ENCODE measurements at regions not wholly inside any gene's neighbourhood (a gene's known extent, or its start where the extent isn't known, plus 50 kb on each side); places are given as distances from the start of the nearest gene placed in this dataset.

- Histone ChIP-seq H3K27me3 (no peaks in the 10 kb centered on the region), H3K27ac (no peak overlapping the region), H3K36me3 (no peaks in the 10 kb centered on the region), H3K9me3 (no peaks in the 10 kb centered on the region), H3K4me1 (peaks cover 0 to under 1% (median 0%) of the 10 kb centered on the region in 3 donors), H3K4me3 (no peak overlapping the region)
- intact Hi-C loops (cut with DNase I): no loop called here
- 81 to 88% methylated on average over 4 of the region's 4 CpGs for WGBS, 2 donors
- ATAC-seq (no peak), DNase-seq (no peak), FAIRE-seq (no peak)
- TF ChIP-seq CTCF (IDR thresholded peaks at IDR 0.05): no peak
Observed at GRCh38 chr21:35643176-35643575, 417.1 kb downstream of the SETD4 start.

GRCh38 chr21:35641271-35642016, 418.9 kb downstream of the SETD4 start:
- no peak for TF ChIP-seq CTCF (IDR thresholded peaks at IDR 0.05)
- intact Hi-C loops (cut with DNase I): no loop called here
- FAIRE-seq (no peak), ATAC-seq (no peak), DNase-seq (no peak)
- no peak overlapping the region for H3K4me3 ChIP-seq
- no peaks in the 10 kb centered on the region for H3K36me3 ChIP-seq
- no peaks in the 10 kb centered on the region for H3K27me3 ChIP-seq
- no peaks in the 10 kb centered on the region for H3K4me1 ChIP-seq
- 85 to 92% methylated on average over 4 of the region's 4 CpGs for WGBS, 2 donors
- H3K27ac ChIP-seq: no peak overlapping the region
- no peaks in the 10 kb centered on the region for H3K9me3 ChIP-seq

DNA sequence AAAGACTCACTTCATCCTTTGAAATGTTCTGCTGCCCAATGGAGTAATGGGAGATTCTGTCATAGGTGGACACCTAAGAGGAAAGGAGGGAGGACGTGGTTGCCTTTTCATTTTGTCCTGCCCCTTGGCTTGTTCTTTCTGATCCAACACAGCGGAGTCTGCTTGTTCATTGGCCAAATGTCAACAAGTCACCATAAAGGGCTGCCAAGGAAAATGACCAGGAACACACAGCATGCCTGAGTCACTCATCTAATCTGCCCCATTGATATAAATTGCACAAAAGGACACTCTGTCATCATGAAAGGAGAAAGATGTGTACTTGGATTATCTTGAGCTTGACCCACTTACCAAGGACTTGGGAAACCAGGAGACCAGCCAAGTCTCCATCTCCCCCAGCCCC, 422.9 kb downstream of the SETD4 start:
- FAIRE-seq: no peak

GRCh38 chr21:35635994-35636393, 424.3 kb downstream of the SETD4 start:
- Histone ChIP-seq H3K27ac (no peak overlapping the region), H3K4me1 (no peaks in the 10 kb centered on the region), H3K9me3 (no peaks in the 10 kb centered on the region), H3K4me3 (no peak overlapping the region), H3K27me3 (no peaks in the 10 kb centered on the region), H3K36me3 (no peaks in the 10 kb centered on the region)
- 73 to 80% methylated on average over 1 of the region's 1 CpG for WGBS, 2 donors
- FAIRE-seq (no peak), ATAC-seq (no peak), DNase-seq (no peak)
- intact Hi-C loops (cut with DNase I): no loop called here
- no peak for TF ChIP-seq CTCF (IDR thresholded peaks at IDR 0.05)

More for the DNA sequence above, 422.9 kb downstream of the SETD4 start:
- no peaks in the 10 kb centered on the region for H3K9me3 ChIP-seq
- TF ChIP-seq CTCF (IDR thresholded peaks at IDR 0.05): no peak
- DNase-seq (peak in 2 of 6 donors; percentile 6 to 35), ATAC-seq (peak; percentile 57 to 90 (median 72))
- no peaks in the 10 kb centered on the region for H3K4me1 ChIP-seq
- no peaks in the 10 kb centered on the region for H3K27me3 ChIP-seq
- H3K4me3 ChIP-seq: no peak overlapping the region
- H3K36me3 ChIP-seq: no peaks in the 10 kb centered on the region
- no peak overlapping the region for H3K27ac ChIP-seq
- 27 to 38% methylated on average over 2 of the region's 2 CpGs for WGBS, 2 donors
- intact Hi-C loops (cut with DNase I): no loop called here

GRCh38 chr21:35635261-35635660, 425.1 kb downstream of the SETD4 start:
- Histone ChIP-seq H3K4me1 (no peaks in the 10 kb centered on the region), H3K9me3 (no peaks in the 10 kb centered on the region), H3K4me3 (no peak overlapping the region), H3K36me3 (no peaks in the 10 kb centered on the region), H3K27ac (no peak overlapping the region), H3K27me3 (no peaks in the 10 kb centered on the region)
- no peak for TF ChIP-seq CTCF (IDR thresholded peaks at IDR 0.05)
- ATAC-seq (peak in 1 of 4 donors; percentile 27), DNase-seq (no peak), FAIRE-seq (no peak)
- 91 to 92% methylated on average over 2 of the region's 2 CpGs for WGBS, 2 donors
- intact Hi-C loops (cut with DNase I): no loop called here

Data from pancreas (tissue), 10 donors.